T-helper 2 cell (primary cell): ENCODE measurements at regions not wholly inside any gene's neighbourhood (a gene's known extent, or its start where the extent isn't known, plus 50 kb on each side); places are given as distances from the start of the nearest gene placed in this dataset.

Experiments
- DNase-seq, 5 experiments: peaks; one replicate each; pipeline versions ENCODE4 v3.0.0 to v3.0.0-alpha.2; 2012 to 2022

DNA sequence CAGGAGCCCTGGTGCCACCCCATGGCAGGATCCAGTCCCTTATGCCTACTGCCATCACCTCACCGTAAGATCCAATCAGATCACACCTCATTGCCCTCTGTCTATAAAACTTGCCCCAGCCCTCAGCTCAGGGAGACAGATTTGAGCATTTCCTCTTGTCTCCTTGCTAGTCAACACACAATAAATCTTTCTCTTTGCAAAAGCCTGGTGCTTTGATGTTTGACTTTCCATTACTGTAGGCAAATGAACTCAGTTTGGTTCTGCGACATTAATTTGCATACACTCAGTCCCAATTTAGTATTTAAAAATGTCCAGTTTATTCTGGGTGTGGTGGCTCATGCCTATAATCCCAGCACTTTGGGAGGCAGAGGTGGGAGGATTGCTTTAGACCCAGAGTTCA, 188.4 kb downstream of the AEBP2 start:
- DNase-seq, result no peak

DNA sequence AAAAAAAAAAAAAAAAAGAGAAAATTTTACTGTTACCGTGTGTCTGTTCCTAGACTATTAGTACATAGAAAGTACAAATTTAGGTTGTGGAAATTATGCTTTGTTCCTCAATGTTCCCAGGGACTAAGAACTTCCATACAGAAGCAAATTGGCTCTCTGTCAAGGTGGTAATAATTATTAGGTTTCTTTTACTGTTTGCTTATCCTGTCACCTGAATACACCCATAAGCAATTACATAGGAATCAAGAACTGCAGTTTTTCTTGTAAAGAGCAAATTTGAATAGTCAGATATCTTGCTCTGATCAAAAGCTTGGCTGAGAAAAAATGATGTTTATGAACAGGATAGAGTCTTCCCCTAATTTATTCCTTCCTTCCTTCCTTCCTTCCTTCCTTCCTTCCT, 191.2 kb downstream of the AEBP2 start:
- no peak for DNase-seq

DNA sequence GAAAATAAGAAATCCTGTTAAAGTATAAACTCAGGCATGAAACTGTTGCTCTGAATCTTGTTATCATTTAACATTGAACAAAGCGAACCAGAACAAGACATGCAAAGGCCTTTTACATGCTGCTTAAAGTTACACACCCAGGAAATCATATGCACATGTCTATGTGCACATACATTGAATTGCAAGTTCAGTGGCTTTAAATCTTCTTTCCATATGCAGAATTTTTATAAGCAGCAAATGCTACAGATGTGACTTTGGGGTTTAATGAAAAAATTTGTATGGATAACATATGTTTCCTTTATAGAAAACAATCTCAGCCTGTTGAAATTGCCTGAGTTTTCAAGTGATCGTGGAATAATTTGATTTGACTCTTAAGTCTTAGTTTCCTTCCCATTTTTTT, 193.9 kb downstream of the AEBP2 start:
- DNase-seq, result no peak

DNA sequence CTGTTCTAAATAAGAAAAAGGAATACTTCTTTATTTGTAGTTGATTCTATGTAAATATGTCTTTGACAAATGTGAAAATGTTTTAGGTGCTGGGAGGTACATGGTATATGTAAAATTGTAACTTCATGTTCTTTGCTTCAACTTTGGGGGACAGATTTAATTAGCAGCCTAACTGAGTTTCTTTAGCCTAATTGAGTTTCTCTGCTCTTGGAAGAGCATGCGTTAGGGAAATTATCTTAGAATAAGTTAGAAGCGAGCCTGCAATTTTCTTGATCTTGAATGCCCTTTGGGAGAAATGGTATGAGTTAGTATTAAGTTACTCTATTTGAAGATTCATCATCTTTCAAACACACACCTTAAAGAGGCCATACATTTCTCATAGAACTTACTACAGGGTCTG, 194.3 kb downstream of the AEBP2 start:
- DNase-seq, result no peak

DNA sequence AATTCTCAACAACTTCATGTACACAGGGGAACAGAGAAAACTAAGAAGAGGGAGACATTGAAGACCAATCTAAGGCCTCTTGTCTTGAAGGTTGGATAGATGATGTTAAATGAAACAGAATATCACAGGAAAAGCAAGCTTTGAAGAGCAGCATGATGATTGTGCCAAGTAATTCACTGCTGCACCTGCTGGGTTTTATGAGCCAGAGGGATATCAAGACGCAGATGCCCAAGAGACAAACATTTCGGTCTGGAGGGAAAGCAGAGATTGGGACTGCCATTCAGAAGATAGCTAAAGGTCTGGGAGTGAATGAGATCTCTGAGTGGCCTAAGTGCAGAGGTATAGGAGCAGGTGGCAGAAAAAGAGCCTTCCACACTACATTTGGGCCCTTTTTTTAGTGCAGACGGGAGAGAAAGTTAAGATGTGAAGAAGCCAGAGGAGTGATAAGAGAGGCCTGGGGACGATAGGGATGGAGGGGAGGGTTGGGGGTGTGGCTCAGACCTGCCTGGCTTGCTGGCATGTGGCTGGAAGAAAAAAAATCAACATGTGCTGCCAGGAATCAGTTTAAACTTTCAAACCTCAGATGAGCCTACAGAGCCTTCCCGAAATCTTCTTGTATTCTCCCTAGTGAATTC, 200.6 kb downstream of the AEBP2 start:
- no peak for DNase-seq

DNA sequence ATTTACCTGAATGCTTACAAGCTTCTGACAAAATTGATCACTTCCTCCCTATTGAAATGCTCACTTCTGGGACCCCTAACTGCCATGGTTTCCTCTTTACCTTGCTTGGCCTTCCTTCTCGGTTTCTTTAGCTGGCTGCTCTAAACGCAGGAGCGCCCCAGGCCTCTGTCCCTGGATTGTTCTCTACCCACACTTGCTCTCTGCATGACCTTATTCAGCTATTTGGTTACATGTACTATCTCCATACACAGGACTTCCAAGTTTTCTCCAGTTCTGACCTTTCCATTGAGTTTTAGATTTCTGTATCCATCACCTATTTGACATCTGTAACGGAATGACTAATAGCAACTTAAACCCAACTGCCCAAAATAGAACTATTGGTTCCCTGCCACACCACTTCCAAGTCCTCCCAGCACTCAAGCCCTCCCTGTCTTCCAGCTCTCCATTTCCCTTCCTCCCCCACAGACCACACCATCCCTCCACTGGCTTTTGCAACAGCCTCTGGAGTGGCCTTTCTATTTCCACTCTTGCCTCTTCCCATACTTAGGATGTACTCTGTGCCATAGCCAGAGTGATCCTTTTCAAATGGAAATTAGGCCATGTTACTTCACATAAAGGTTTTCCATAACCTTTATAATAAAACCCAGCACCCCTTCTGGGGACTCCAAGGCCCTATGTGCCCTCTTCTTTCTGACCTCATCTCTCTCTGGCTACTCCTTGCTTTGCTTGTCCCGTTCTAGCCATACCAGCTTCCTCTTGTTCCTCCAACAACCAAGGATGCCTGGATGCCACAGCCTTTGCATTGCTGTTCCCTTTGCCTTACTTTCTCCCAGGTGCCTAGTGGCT, 202.2 kb downstream of the AEBP2 start:
- DNase-seq, result no peak

DNA sequence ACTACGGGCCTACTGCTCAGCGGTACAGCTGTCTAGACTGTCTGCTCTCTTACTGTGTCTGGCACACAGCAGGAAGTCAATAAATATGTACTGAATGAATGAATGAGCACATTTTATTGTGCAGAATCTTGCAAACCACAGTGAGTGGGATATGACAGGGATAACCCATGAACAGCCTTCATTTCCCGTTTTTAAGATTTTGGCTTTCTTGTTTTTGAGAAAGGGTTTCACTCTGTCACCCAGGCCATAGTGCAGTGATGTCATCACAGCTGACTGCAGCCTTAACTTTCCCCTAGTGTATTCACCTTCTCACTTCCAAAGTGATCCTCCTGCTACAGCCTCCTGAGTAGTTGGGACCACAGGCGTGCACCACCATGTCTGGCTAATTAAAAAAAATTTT, 203.1 kb downstream of the AEBP2 start:
- DNase-seq, result no peak

DNA sequence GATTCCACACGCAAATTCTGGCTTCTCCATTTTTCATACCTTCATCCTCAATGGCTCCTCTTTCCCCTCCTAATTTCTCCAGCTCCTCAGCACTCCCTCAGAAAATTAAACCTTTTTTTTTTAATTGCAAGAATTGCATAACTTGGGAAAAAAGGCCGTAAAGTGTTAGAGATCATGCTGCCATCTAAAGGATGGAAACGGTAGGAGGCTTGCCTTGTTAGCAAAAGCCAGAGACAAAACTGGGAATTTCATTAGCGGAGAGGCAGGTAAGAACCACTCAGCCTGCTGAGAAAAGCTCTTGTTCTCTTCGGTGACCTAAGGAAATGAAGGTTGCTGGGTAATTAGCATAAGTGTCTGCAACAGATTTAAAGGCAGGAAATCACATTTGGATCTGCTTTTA, 204.3 kb downstream of the AEBP2 start:
- no peak for DNase-seq

DNA sequence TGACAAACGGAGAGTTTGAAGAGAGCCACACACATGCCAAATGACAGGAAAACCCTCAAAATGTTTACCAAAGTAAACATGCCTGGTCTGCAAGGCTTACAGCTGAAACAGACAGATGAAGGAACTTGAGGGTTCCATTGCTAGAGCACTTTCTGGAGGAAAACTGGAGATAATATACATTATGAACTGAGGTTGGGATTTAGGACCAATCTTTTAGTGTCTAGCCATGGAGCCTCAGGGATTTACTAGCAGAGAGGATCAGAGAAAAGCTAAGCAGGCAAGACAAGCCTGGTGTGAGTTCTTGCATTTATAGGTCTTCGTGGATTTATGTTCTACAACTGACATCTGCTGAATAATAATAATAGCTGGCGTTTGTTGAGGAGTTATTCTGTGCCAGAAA, 205.3 kb downstream of the AEBP2 start:
- no peak for DNase-seq

DNA sequence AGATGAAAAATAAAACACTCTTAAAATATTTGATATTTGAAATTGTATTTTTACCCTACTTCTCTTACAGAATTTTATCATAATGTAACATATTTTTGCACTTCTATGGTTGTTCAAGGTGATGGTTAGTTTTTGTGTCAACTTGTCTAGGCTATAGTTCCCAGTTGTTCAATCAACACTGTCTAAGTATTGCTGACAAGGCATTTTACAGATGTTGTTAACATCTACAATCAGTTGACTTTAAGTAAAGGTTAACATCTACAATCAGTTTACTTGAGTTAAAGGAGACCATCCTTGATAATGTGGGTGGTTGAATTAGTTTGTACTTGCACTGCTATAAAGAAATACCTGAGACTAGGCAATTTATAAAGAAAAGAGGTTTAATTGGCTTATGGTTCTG, 206.5 kb downstream of the AEBP2 start:
- DNase-seq, result no peak

DNA sequence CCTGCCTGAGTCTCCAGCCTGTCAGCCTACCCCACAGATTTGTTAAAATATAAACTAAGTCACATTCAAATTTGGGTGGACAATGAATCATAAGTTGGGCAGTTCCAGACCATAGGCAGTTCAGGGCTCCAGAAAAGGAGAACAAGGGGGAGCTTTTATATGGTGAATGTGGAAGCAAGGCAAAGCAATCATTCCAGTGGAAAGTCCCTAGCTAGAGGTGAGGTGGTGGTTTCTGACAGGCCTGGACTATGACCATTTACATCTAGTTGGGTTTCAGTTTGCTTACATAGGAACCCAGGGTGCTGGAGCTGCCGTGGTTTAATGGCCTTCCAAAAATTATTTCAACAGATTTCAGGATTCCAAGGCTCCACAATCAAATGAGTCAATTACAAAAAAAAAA, 207.3 kb downstream of the AEBP2 start:
- DNase-seq, result no peak

DNA sequence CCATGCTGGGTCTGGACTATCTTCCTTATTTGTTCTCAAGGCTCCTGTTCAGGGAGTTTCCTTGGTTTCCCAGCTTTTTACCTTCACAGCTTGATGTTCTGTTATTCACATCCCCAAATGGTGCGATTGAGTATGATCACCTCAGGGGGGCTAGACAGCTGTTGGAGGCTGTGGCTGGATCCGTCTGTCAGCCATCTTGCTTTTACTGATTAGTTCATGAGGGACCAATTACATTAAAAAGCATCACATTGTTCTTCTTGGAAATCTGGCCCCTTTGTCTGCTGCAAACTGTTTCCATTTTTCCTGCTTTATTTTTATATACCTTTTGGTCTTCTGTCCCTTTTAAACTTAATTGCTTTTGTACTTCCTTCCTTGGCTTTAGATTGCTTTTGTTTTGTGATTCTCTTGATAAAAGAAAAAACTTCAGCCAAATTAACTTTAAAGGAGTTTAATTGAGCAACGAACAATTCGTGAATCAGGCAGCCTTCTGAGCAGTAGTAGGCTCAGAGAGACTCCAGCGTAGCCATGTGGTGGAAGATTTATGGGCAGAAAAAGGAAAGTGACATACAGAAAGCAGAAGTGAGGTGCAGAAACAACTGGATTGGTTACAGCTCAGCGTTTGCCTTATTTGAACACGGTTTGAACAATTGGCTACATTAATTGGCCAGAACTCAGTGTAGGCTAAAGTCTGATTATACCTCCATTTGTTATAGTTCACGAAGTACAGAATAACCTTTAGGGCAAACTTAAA, 208.7 kb downstream of the AEBP2 start:
- DNase-seq, result no peak

DNA sequence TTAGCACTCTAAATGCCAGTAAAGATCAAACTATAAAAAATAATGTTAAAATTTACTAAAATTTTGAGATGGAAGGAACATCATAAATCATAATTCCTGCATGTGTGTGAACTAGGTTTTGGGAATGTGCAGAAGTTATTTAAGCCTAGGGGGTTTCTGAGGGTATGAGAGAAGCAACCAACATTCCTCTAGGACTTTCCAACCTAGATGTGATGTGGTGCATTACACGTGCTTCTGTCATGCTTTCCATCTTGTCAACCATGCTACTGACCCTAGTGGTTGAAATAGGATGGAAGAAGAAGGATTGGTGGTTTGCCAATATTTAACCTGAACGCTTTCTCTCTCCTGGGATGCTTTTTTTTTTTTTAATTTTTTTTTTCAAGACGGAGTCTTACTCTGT, 209.3 kb downstream of the AEBP2 start:
- no peak for DNase-seq

DNA sequence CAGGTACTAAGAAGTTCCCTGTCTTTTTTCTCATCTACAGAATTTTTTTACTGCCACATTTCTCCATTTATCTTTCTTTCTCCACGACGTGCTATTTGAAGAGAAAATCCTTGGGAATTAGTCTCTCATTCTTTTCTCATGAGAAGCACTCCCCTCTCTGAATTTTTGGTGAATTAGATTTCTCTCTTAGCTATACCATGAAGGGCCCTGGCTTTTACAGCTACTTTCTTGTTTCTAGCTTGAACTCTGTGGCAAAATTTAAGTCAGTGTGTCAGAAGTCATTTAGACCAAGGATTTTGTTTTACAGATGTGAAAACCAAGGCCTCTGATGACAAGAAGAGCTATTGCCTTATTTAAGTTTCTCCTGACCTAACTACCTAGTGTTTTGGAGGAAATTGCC, 213.1 kb downstream of the AEBP2 start:
- no peak for DNase-seq

DNA sequence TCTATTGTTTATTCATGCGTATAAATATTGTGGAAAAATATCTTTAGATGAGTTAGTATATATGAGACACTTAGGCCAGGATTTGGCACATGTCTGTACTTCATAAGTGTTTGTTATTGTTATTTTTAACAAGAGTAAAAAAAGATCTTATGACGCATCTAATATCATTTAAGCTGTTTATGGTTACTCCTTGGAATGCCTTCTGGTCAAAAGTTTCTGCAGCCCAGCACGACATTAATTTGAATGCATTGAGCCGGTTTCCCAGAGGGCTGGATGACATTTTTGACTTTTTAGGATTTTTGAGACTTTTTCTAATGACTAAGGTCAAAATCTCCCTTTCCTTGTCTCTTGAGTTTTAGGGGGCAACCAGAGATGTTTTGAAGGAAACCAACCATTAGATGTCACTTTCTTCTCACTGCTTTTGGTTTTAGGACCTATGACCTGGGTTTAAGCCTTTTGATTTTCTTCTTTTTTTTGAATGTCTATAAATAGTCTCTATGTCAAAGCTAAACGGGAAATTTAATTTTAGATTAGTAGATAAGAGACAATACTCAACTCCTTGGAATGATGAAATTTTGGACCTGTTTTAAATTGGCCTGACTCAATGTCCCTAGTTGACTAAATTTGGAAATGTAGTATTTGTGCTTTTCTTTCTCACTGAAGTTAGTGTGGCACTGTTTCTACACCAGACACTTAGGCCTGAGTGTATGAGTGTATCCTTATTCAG, 215.5 kb downstream of the AEBP2 start:
- DNase-seq, result no peak

DNA sequence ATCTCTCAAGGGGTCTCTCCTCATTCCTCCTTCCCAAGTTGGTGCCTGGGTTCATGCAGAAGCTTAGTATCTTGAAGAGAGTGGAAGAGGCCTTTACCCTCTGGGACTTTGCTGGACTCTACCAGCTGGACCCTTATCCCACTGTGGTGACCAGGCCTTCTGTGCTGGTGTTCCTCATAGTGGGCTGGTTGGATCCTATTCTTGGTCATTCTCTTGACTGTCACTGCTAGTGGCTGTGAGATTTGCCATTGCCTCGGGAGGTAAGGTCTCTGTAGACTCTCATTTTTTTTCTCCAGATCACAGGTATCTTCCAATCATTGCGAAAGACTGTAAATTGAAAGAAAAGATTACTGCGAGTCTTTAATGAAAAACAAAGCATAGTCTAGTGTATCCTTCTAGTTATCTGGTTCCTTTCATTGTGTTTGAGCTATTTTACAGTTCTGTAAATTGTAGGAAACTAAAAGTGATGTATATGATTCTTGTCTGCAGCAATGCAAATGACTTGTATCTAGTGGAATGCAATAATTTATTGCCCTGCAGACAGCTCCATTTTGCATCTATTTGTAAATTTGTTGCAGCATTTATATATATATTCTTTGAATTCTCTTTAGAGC, 217.9 kb downstream of the AEBP2 start:
- no peak for DNase-seq

DNA sequence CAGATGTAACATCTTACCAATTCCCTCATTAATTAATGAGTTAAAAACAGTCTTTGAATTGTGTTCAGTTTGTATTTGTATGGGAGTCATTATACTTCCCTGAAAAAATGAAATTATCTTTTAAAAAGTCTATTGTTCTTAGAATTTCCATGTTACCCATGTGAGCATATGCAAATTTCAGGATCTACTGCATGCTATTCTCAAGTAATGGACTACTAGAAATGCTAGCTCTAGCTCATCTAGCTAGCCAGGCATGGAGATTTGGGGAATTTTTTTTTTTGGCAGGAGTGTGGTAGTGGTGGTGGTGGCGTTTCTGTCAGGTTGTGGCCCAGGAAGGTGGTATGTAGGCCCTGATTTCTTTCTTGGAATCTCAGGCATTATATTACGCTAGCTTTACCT, 218.4 kb downstream of the AEBP2 start:
- no peak for DNase-seq

DNA sequence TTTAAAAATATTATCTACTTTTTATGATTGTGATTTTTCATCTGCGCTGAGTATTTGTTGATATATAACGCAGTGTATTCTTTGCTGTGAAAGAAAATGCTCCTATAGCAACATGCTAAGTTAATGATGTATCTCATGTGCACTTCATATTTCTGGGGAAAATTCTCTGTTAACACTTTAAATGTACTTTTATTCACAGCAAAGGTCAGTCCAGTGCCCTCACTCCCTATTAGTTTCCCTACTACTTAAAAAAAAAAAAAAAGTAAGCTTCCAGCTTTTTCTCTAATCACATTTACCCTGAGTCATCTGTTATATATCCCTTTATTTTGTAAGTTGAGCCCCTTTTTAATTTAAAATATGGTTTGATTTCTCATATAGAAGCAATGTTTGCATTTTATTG, 219.8 kb downstream of the AEBP2 start:
- DNase-seq, result no peak

DNA sequence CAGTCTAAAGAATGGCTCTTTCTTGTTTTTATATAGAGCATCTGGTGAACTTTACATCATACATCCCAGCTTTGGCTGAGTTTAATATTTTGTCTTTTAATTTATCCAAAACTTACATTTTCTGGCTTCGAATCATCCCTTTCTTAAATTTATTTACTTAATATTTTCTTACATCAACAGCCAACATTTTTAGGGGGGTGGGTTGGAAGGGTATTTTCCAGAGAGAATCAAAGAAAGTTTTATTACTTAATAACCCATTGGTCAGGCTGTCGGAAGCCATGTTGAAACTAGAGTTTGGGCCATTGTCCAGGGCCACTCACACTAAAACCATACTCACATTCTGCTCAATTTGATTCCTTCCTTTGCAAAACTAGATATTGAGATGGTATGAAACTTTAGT, 220.2 kb downstream of the AEBP2 start:
- no peak for DNase-seq

DNA sequence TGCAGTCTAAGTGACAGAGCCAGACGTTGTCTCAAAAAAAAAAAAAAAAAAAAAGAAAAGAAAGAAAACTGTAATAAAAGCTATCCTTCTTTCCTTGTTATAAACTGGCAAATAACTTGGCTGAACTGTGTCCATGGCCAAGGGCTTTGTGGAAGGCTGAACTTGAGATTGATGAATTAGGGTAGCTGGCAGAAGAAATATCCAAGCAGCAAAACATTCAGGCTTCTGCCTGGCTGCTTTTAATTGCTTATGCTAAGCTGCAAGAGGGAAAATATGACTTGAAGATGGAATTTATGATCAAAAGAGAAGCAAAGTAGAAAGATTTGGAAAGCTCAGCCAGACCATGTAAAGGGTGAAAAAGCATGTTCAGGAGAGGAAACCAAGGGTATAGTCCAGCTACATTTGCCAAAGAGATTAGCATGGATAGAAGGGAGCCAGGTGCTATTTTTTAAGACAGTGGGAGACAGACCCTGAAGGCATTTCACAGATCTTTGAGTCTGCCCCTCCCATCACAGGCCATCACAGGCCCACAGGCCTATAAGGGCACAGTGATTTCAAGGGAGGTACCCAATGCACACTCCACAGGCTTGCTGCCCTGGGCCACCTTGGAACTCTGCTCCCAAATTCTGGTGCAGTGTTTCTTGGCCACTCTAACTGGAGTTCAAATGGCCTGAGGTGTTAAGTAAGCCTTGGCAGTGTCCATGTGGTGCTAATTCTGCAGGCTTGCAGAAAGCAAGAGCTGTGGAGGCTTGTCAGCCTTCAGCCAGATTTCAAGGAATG, 226.0 kb downstream of the AEBP2 start:
- no peak for DNase-seq

DNA sequence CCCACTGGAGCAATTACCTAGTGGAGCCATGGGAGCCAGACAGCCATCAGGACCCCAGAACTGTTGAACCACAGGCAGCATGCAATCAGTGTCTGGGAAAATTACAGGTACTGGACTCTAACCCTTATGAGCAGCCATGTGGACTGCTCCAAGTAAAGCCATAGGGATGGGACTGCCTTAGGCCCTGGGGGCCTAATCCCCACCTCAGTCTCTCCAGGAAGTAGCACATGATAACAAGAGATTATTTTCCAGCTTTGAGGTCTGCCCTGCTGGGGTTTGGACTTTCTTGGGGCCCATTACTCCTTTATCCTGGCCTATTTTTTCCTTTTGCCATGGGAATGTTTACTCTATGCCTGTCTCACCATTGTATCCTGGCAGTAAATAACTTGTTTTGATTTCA, 226.8 kb downstream of the AEBP2 start:
- no peak for DNase-seq

DNA sequence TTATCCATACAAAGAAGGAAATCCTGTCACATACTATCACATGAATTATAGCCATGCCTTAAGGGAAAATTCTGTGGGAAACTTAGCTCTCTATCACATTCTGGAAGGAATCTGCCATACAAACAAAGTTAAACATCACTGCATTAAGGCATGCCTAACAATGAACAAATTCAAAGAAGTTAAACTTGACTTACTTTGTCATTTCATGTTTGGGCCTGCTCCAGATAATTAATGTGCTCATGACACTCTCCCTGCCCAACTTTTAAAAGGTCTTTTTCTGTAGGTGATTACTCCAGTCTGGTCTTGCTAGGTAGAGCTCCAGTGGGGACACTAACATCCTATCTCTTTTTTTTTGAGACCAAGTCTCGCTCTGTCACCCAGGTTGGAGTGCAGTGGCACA, 230.5 kb downstream of the AEBP2 start:
- DNase-seq, result no peak
